ENCODE measurements at regions not wholly inside any gene's neighbourhood (a gene's known extent, or its start where the extent isn't known, plus 50 kb on each side); places are given as distances from the start of the nearest gene placed in this dataset.

DNA sequence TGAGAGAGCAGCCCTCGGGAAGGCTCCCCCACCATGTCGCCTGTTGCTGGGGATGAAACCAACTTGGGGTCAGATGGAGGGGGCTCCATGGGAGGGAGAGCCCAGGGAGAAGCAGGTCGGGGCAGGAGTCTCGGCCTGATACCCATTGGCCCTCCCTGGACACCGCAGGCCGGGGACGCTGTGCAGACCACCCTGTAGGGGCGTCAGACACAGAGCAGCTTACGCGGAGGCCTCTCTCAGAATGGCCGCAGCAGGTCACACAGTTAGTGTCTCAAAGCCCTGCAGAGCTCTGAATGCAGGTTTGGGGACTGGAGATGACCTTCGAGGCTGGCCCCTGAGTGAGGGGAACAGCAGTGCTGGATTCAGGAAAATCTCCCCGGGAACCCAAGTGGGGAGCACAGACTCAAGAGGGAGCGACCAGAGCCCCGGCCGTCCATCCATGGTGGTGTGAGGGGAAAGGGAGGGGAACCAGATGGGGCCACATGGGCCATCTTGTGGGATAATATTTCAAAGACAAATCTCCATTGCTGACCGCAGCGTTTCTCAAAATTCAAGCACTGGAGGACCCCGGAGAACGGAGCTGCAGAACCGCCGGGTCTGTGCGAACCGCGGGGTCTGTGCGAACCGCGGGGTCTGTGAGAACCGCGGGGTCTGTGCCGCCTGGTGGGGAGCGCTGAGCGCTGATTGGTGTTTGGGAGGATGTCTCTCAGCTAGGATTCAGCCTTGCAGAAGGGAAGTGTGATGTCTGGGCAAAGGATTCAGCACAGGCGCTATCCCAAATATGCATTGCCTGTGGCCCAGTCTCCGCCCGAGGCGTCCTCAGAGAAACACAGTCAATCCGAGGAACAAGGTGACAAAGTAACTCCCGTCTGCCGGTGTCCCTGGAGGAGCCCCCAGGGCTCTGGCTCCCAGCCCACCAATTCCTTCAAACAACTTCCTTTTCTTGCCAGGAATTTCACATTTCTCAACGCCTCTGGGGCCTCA, 324.4 kb upstream of the RTL1 start:
- H3K4me3 ChIP-seq (ENCODE audit: low read depth, low read length) = no peak overlapping the region
- TF ChIP-seq, protein P1, sequence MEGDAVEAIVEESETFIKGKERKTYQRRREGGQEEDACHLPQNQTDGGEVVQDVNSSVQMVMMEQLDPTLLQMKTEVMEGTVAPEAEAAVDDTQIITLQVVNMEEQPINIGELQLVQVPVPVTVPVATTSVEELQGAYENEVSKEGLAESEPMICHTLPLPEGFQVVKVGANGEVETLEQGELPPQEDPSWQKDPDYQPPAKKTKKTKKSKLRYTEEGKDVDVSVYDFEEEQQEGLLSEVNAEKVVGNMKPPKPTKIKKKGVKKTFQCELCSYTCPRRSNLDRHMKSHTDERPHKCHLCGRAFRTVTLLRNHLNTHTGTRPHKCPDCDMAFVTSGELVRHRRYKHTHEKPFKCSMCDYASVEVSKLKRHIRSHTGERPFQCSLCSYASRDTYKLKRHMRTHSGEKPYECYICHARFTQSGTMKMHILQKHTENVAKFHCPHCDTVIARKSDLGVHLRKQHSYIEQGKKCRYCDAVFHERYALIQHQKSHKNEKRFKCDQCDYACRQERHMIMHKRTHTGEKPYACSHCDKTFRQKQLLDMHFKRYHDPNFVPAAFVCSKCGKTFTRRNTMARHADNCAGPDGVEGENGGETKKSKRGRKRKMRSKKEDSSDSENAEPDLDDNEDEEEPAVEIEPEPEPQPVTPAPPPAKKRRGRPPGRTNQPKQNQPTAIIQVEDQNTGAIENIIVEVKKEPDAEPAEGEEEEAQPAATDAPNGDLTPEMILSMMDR (IDR thresholded peaks at IDR 0.05; ENCODE audit: insufficient read depth, low read depth, low read length) = no peak
- no peak for DNase-seq (ENCODE audit: low read depth)

DNA sequence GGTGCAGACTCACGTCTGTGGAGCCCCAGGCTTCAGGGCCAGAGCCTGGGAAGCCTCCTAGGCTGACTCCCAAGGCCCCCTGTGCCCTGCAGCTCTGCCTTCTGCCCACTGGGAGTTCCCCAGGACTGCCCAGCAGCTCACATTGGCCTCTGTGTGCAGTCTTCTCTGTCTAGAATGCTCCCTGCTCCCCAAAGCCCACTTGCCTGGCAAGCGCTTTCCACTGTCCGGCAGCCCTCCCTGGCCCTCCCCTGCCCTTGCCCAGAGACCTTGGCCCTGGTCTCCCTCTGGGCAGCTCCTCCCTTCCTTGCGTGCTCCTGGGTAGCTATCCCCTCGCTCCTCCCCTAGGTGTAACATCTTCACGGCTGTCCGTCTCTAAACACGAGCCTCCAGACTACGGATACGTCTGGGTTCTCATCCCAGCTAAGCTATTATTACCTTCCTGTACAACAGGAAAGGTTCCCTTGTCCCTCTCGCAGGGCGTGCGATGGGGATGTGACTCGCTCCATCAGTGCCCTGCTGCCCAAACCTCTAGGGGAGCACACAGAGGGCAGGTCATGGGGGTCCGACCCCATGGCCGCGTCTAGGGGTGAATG, 325.5 kb upstream of the RTL1 start:
- TF ChIP-seq, protein P1 (IDR thresholded peaks at IDR 0.05; ENCODE audit: insufficient read depth, low read depth, low read length) = no peak
- DNase-seq (ENCODE audit: low read depth) = no peak
- peak overlapping the region; percentile 25 for H3K4me3 ChIP-seq (ENCODE audit: low read depth, low read length)

DNA sequence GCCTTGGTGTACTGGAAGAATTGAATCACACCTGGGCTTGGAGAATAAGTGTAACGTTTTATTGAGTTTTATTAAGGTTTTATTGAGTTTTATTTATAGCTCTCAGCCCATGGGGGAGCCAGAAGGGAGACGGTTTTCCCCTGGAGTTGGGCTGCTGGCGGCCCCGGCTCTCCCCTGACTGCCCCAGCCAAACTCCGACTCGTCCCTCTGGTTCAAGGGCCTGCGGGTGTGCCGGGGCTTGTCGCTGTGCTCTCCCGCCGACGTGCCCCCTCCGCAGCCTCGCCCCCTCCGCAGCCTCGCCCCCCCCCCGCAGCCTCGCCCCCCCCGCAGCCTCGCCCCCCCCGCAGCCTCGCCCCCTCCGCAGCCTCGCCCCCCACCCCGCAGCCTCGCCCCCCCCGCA, 326.1 kb upstream of the RTL1 start:
- peak overlapping the region; percentile 25 for H3K4me3 ChIP-seq (ENCODE audit: low read depth, low read length)
- TF ChIP-seq, protein P1 (IDR thresholded peaks at IDR 0.05; ENCODE audit: insufficient read depth, low read depth, low read length) = no peak
- DNase-seq (ENCODE audit: low read depth) = no peak

DNA sequence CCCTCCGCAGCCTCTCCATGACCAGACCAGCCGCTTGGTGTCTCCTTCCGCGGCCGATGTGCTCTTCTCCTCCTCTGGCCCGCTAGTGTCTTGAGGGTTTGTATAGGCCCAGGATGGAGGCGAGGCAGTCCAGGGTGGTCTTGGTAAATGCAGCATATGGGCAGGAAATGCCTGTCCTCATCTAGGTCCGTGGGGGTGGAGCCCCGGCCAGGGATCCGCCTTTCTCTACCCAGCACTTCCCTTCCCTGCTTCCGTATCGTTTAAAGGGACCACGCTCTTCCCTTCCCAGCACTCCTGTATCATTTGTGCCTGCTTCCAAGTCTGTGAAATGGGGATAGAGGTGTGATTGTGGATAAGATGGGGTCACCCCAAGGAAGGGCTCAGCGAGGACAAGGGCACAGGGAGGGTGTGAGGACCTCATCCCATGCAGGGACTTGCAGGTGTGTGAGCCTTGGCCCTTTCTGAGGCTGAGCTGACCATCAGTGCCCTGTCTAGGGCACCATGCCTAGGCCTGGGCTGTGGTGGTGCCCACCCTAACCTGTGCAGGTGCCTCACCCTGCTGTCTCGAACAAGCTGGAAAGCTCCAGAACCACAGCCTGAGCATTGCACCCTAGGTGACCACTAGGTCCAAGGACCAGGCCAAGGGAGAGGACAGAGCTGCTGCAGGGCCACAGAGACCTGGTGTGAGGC, 326.8 kb upstream of the RTL1 start:
- no peak for DNase-seq (ENCODE audit: low read depth)
- peak overlapping the region; percentile 40 for H3K4me3 ChIP-seq (ENCODE audit: low read depth, low read length)
- TF ChIP-seq, protein P1 (IDR thresholded peaks at IDR 0.05; ENCODE audit: insufficient read depth, low read depth, low read length) = no peak

DNA sequence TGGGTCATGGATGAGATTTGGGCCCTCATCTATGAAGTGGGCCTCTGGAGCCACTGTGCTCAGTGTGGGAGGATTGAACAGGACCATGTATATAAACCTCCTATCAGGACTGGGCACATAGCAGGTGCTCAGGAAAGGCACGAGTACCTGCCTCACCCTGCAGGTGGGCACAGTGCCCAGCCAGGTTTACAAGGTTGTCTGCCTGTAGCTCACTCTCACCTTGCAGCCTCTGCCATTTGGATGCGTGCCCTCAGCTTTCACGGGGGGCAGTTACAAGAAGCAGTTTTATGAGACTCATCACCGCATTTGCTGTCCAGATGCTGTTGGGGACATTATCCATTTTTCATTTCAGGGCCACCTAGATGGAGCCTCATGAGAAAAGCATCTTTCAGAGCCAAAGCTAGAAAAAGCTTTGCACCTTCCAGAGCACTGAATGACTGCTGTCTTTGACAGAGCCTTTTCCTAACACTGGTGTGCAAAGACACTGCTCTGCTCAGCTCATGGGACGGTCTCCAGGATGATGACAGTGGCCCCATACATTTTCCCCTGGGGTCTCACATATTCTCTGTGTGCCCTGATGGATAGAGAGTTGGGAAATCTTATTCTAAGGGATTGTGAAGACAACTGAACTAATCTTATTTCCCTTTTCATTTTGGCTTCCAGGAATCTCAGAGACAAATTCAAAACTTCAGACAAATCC, 327.5 kb upstream of the RTL1 start:
- DNase-seq (ENCODE audit: low read depth) = no peak
- H3K4me3 ChIP-seq (ENCODE audit: low read depth, low read length) = no peak overlapping the region
- TF ChIP-seq, protein P1 (IDR thresholded peaks at IDR 0.05; ENCODE audit: insufficient read depth, low read depth, low read length) = no peak

DNA sequence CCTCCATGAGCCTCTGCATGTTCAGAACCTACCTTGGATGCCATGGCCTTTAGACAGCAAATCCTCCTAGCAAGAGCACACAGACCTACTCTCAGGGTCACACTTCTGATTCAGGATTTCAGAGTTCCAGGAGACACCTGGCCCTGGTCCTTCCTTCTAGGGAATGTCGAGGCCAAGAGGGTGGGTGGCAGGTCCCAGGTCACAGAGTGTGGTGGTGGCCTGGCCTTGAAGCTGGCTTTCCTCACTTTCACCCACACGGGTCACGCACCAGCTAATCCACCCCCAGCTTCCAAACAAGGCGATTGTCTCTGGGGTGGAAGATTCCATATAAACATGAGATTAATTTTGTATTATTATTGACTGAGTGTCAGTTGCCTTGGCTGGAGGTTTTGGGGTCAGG, 328.3 kb upstream of the RTL1 start:
- DNase-seq (ENCODE audit: low read depth) = no peak
- TF ChIP-seq, protein P1 (IDR thresholded peaks at IDR 0.05; ENCODE audit: insufficient read depth, low read depth, low read length) = no peak

More for the DNA sequence above, 328.3 kb upstream of the RTL1 start:
- no peak overlapping the region for H3K4me3 ChIP-seq (ENCODE audit: low read depth, low read length)
